ENCODE measurements at regions not wholly inside any gene's neighbourhood (a gene's known extent, or its start where the extent isn't known, plus 50 kb on each side); places are given as distances from the start of the nearest gene placed in this dataset.

GRCh38 chr13:105334211-105334610 lies 1201.3 kb downstream of the EFNB2 start:
- no CpG with 5 or more reads among the region's 3 CpGs for WGBS, 2 experiments (ENCODE audit: extremely low coverage in 2 of 2, insufficient read length in 1 of 2)
- no peaks in the 10 kb centered on the region for H3K36me3 ChIP-seq (ENCODE audit: control insufficient read depth, insufficient read depth, low read length)
- H2BK120ac ChIP-seq (ENCODE audit: low read depth, low read length) = peak overlapping the region; percentile 98
- H3K9me3 ChIP-seq (ENCODE audit: control insufficient read depth, insufficient read depth, low read length) = peaks cover 3% of the 10 kb centered on the region; the same call in 1 of the 2 replicates
- peak overlapping the region; percentile 60; the same call in 2 of the 3 replicates for H2BK15ac ChIP-seq (ENCODE audit: low read depth, low read length)
- no peak overlapping the region; the same call in 1 of the 2 replicates for H3K4ac ChIP-seq (ENCODE audit: low read depth, low read length)
- H3K56ac ChIP-seq (ENCODE audit: extremely low read depth, insufficient read depth, low read length) = peak overlapping the region; percentile 33; the same call in 1 of the 2 replicates
- peak overlapping the region; percentile 96 for H2BK20ac ChIP-seq (ENCODE audit: low read depth, low read length)
- dilution Hi-C loops (cut with HindIII; ENCODE audit: low sequenced_read_pairs, unreplicated experiment) (no loop called here), intact Hi-C loops (cut with micrococcal nuclease) (loop anchor here (10.0 kb wide), 1 partner anchor 821 kb away; no protein-coding TSS in a partner anchor), in situ Hi-C loops (cut with MboI; ENCODE audit: low sequenced_read_pairs) (loop anchor here (25.0 kb wide), 1 partner anchor 1203 kb away; the partner anchor contains the start of gene EFNB2)
- no peak overlapping the region; the same call in 1 of the 2 replicates for H2AK5ac ChIP-seq (ENCODE audit: low read depth, low read length)
- DNase-seq (peak; percentile 79), ATAC-seq (ENCODE audit: low read depth) (peak; percentile 86)
- H3K4me3 ChIP-seq (ENCODE audit: insufficient read depth, low read depth, low read length) = no peak overlapping the region
- peak overlapping the region; percentile 88 for H2BK5ac ChIP-seq (ENCODE audit: low read depth, low read length, poor library complexity, severe bottlenecking)
- no peak overlapping the region for H4K5ac ChIP-seq (ENCODE audit: low read depth, low read length)
- peaks cover 9% of the 10 kb centered on the region for H3K9me1 ChIP-seq (ENCODE audit: insufficient read depth, low read length)
- no peaks in the 10 kb centered on the region for H4K20me1 ChIP-seq (ENCODE audit: insufficient read depth, low read length)
- POLR2A ChIA-PET (ENCODE audit: unreplicated experiment) = interaction anchor here (0.6 kb wide), 1 partner anchor 22 kb away, joined by 3 read pairs; no protein-coding TSS in a partner anchor
- CTCF ChIA-PET = no interaction called here
- no peaks in the 10 kb centered on the region for H3K27me3 ChIP-seq (ENCODE audit: control insufficient read depth, insufficient read depth, low read length)
- H3K27ac ChIP-seq (ENCODE audit: insufficient read depth, low read length) = peak overlapping the region; percentile 45; the same call in 1 of the 2 replicates
- no peak overlapping the region for H2AK9ac ChIP-seq (replicated peaks; ENCODE audit: low read depth, low read length, poor library complexity)
- H4K91ac ChIP-seq (ENCODE audit: insufficient read depth, low read depth, low read length) = peak overlapping the region; percentile 89
- H3K23ac ChIP-seq (ENCODE audit: low read depth, low read length) = no peak overlapping the region
- H3K79me1 ChIP-seq (ENCODE audit: low read depth in 1 of 2, low read length in 2 of 2) = no peaks in the 10 kb centered on the region
- TF ChIP-seq CEBPB (IDR thresholded peaks at IDR 0.05; ENCODE audit: low read depth, low read length) (no peak), POLR2A (IDR thresholded peaks at IDR 0.05; ENCODE audit: low read depth, low read length) (no peak), RCOR1 (IDR thresholded peaks at IDR 0.05; ENCODE audit: insufficient replicate concordance, low read length) (no peak), NFE2L2 (IDR thresholded peaks at IDR 0.05; ENCODE audit: low read depth, low read length) (no peak), BHLHE40 (IDR thresholded peaks at IDR 0.05; ENCODE audit: low read depth, low read length) (no peak), MAZ (IDR thresholded peaks at IDR 0.05; ENCODE audit: borderline replicate concordance, low read depth, low read length) (no peak), MAFK (IDR thresholded peaks at IDR 0.05; ENCODE audit: low read depth, low read length) (no peak), CHD1 (IDR thresholded peaks at IDR 0.05; ENCODE audit: low read depth, low read length) (no peak), RFX5 (IDR thresholded peaks at IDR 0.05; ENCODE audit: low read depth, low read length) (no peak), CTCF (conservative IDR thresholded peaks at IDR 0.05; ENCODE audit: low read depth, low read length) (no peak), MXI1 (IDR thresholded peaks at IDR 0.05; ENCODE audit: borderline replicate concordance, low read depth, low read length) (no peak), FOS (IDR thresholded peaks at IDR 0.05; ENCODE audit: low read depth, low read length) (no peak), RAD21 (IDR thresholded peaks at IDR 0.05; ENCODE audit: low read length) (no peak), USF2 (IDR thresholded peaks at IDR 0.05; ENCODE audit: low read depth, low read length) (no peak), SMC3 (IDR thresholded peaks at IDR 0.05; ENCODE audit: low read depth, low read length) (no peak), ELK1 (IDR thresholded peaks at IDR 0.05; ENCODE audit: borderline replicate concordance, low read depth, low read length) (no peak)
- H4K8ac ChIP-seq (ENCODE audit: low read depth in 2 of 2, low read length in 2 of 2) = peak overlapping the region; percentile 81 to 84; a peak in 3 of 4 replicates
- H3K18ac ChIP-seq (ENCODE audit: low read depth, low read length) = no peak overlapping the region
- H3K4me2 ChIP-seq (ENCODE audit: low read depth, low read length) = peak overlapping the region; percentile 29
- no TSS peak for BruUV-seq (replicated peaks)
- H2AFZ ChIP-seq (replicated peaks; ENCODE audit: low read length, poor library complexity) = no peak overlapping the region
- H3K4me1 ChIP-seq (ENCODE audit: control insufficient read depth, insufficient read depth, low read length) = peaks cover 18% of the 10 kb centered on the region
- H3K9ac ChIP-seq (ENCODE audit: low read depth, low read length) = no peak overlapping the region
- no peak overlapping the region for H3K14ac ChIP-seq (replicated peaks; ENCODE audit: low read depth, low read length)

All from IMR-90 (cell line).